GM18505 (cell line): ENCODE measurements at regions not wholly inside any gene's neighbourhood (a gene's known extent, or its start where the extent isn't known, plus 50 kb on each side); places are given as distances from the start of the nearest gene placed in this dataset.

Experiments
- ATAC-seq: cut with Tn5 transposase; IDR thresholded peaks from one replicate; pipeline ENCODE4 v1.9.1; 2021; ENCODE audit not compliant: unreplicated experiment
- POLR2A ChIP-seq: IDR thresholded peaks from 4 replicates; pipeline ENCODE4 v1.6.1; 2011; ENCODE audit warnings: borderline replicate concordance; ENCODE audit not compliant: insufficient read depth, insufficient read length; ENCODE audit errors: extremely low read depth

GRCh38 chr6:145031962-145032361 lies 703.4 kb downstream of the EPM2A start:
- TF ChIP-seq POLR2A = no peak

DNA sequence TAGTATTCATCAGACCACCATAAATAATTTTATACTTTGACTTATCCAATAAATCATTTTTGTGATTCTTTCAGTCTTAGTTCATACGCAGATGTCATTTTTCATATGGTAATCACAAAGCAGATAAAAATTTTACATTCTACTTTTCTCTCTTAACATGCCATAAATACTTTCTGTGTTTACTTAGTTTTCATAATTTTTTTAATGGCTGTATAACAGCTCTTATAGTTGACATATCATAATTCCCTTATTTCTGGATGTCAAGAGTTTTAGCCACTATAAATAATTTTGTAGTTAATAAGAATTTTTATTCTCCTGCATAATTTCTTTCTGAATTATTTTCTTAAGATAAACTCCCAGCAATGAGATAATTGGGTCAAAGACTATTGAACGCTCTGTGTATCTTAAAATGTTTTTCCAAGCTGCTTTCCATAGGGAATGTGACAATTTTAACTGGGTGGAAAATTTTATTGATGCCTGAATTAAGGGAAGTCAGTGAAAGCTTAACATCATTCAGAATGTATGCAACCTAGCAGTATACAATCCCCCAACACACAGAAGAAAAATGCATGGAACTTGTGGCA lies 702.7 kb downstream of the EPM2A start:
- no peak for TF ChIP-seq POLR2A
- no peak for ATAC-seq

More at GRCh38 chr6:145031962-145032361, 703.4 kb downstream of the EPM2A start:
- no peak for ATAC-seq

DNA sequence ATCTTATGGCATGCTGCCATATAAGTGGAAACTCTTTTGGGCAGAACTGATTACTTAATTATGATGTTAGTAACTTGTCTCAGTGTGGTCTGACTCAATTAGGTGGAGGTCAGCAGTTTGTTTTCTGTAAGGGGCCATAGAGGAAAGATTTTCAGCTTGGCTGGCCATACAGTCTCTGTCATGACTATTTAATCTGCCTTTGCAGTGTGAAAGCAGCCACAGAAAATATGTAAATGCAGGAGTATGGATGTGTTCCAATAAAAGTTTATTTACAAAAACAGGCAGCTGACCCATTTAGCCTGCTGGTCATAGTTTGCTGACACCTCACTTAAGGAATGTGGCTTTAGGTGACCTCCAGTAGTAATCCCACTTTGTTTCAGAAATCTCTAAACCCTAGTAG lies 700.7 kb downstream of the EPM2A start:
- no peak for ATAC-seq
- TF ChIP-seq POLR2A = no peak

GRCh38 chr6:145036236-145036635 lies 699.1 kb downstream of the EPM2A start:
- no peak for TF ChIP-seq POLR2A

DNA sequence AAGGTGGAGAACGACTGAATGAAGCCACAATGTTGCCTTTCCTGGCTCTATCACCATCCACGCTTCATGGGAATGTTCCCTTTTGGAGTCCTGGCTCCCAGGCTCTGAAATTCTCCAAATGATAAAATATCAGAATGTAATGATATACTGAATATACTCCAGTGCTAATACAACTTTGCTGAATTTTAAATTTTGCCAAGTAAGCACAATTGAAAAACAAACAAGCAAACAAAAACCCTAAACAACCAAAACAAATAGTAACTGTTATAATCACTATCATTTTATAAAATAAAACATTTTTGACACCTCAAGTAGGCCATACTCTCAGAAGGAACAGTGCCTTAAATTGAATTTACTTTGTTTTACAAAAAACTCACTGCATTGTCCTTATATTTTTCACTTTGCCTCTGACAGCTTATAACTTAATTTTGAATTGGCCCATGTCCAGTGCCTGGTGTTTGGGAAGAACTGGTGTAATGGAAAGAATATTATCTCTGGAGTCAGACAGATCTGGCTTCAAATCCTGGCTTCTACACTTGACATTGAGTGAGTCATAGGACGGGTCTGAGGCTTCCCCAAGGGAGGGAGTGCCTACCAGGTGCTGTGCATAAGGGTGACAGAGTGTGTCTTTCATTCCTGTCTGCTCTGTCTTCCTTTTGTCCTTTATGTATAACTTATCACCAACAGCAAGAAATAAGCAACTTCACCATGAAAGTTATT lies 698.3 kb downstream of the EPM2A start:
- TF ChIP-seq POLR2A = no peak
- ATAC-seq = no peak

More at GRCh38 chr6:145036236-145036635, 699.1 kb downstream of the EPM2A start:
- ATAC-seq = no peak

DNA sequence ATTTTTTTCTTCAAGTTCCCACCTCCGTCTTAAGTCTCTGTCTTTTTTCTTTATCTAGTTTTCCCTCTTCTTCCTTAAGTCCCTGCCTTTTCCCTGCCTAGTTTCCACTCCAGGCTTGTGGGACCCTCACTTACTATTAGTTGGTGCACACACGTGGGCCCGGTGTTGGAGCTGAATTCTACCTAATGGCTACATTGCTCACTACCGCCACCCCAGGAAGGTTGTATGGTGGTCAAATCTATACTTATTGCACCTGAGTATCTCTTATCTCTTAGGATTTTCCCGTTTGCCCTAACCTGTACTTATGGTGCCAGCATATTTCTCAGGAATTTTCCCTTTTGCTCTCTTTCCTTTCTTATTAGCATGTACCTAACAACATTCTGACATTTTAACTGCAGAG lies 692.8 kb downstream of the EPM2A start:
- no peak for ATAC-seq
- no peak for TF ChIP-seq POLR2A

GRCh38 chr6:145043926-145044500 lies 691.3 kb downstream of the EPM2A start:
- ATAC-seq = no peak
- no peak for TF ChIP-seq POLR2A

DNA sequence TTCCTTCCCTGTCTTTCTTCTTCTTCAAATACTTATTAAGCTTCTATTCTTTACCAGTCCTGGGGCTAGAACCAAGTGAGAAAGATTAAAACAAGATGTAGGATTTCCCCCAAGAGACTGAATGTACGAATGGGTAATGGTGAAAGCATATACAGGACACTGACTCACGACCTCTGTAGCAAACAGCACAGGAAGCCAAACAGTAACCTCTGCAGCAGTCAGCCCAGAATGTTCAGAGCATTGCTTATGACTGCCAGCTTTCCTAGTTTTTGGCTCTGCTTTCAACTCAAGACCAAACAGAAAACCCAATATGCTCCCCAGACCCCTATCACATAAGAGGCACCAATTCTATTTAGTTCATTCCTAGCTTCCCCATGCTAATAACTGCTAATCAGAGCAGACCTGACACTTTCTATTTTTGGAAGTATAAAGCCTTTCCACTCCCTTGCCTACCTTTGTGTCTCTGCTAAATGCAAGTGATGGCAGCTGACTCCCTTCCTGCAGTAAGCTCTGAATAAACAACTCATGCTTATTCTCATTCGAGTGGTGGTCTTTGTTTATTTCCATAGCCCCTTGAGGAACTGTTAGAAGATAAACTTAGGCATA lies 690.6 kb downstream of the EPM2A start:
- TF ChIP-seq POLR2A = no peak
- no peak for ATAC-seq

- TF ChIP-seq POLR2A = no peak
- ATAC-seq = no peak
These were observed 689.7 kb downstream of the EPM2A start for GRCh38 chr6:145045582-145045981.

DNA sequence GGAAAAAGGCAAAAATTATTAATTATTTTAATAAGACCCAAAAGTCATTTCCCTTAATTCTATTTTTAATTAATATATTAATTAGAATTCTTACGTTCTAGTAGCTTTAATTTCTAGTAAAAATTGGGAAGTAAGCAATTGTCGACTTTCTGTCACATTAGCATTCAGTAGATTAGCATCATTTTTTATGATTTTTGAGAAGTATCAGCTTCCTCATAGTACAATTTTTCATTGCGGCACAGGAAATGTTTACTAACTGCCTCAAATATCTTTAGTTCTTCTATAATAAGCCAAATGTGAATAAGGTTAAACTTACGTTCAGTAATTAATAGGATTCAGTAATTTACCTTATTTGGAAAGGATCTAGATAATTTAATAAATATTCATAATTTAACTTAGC lies 687.4 kb downstream of the EPM2A start:
- TF ChIP-seq POLR2A = no peak
- no peak for ATAC-seq

DNA sequence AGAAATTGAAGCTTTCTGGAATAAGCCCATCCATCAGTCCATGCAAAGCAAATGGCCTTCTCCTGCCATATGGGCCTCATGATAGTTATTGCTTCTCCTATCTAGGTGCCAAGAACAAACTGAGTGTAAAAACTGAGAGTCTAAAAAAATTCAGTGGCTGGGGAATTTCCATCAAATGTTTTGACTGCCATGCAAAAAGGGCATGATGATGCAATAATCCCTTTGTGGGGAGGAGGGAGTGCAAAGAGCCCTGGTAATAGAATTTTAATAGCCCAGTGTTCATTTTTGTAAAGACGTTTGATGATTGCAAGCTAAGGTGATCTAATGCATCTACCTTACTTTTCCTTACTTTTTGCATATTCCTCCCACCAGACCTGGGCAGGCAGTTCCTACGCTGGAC lies 683.7 kb downstream of the EPM2A start:
- no peak for ATAC-seq
- no peak for TF ChIP-seq POLR2A

- no peak for TF ChIP-seq POLR2A
- ATAC-seq = no peak
These were observed 679.8 kb downstream of the EPM2A start for GRCh38 chr6:145055567-145055966.

DNA sequence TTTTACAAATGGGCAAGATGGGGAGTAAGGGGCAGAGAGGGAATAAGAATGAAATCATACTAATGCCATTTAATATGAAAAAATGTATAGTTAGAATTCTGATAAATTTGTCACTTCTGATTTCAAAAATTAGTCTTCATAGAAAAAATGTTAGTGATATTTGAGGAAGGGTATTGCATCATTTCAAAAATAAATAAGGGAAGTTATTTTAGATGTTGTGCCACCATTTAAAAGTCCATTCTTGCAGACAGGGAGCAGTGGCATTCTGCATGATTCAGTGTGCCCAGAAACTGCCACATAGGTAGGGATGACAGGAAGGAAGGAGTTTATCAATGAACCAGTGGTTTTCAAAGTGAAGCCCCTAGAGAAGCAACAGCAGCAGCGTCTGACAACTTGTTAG lies 674.6 kb downstream of the EPM2A start:
- no peak for TF ChIP-seq POLR2A

DNA sequence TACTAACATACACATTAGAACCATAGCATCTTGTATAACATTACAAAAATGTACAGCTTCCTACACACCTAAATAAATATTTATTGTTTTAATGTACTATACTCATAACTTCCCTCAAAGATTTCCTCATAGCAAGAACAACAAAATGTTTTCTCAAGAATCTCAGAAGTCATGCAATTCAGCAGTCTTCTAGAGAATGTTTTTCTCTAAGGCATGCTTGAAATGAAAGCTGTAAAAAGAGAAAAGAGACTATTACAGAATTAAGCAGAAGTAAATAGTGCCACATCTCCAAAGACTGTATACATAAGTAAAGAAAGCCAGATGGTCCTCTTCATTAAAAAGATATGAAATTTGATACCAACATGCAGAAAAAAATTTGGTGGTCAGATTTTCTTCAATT lies 672.2 kb downstream of the EPM2A start:
- ATAC-seq = no peak
- no peak for TF ChIP-seq POLR2A

More for the DNA sequence above, 674.6 kb downstream of the EPM2A start:
- ATAC-seq = no peak
